PC-3 (cell line): ENCODE measurements at regions not wholly inside any gene's neighbourhood (a gene's known extent, or its start where the extent isn't known, plus 50 kb on each side); places are given as distances from the start of the nearest gene placed in this dataset.
A peak's percentile ranks its signal among the peaks of the same experiment; 100 is the strongest.
"Not testable (repeated sequence)": the region's sequence is repeated elsewhere in the genome, so short reads cannot be mapped to it uniquely, and the experiment has no call there.

Experiments used
- ATAC-seq: fragments of 200-7000 bp; cut with Tn5 transposase; 2 replicates; pipeline ENCODE4 v1.9.1; 2020; ENCODE audit warnings: mild to moderate bottlenecking, moderate library complexity
- BruUV-seq: library from RNA; stranded (reverse); fragments of 400-500 nt; replicated peaks from 2 replicates; lab custom pipeline; 2021; lab: Mats Ljungman, UMichigan
- CTCF ChIA-PET: fragments of 300-600 bp; sonication (Branson Sonifier 250); formaldehyde crosslinking; loops from one replicate; lab custom pipeline; 2022; ENCODE audit warnings: antibody characterized with exemption; lab: Charles Lee
- POLR2A ChIA-PET: fragments of 300-600 bp; sonication (Branson Sonifier 250); formaldehyde crosslinking; loops from one replicate; lab custom pipeline; 2022; ENCODE audit warnings: antibody characterized with exemption; ENCODE audit not compliant: unreplicated experiment; lab: Charles Lee
- DNase-seq: peaks from one replicate; pipeline ENCODE4 v3.0.0-alpha.2; 2015
- H2AFZ ChIP-seq: fragments of 300-600 bp; sonication (generic); 2 replicates; pipeline ENCODE4 v1.6.0; 2016; ENCODE audit warnings: antibody characterized with exemption, low read length
- H3F3A ChIP-seq: fragments of 300-600 bp; sonication (generic); one replicate; pipeline ENCODE4 v1.6.0; 2017; ENCODE audit warnings: antibody characterized with exemption, low read length, control low read depth, mild to moderate bottlenecking; ENCODE audit not compliant: unreplicated experiment
- H3K27ac ChIP-seq: fragments of 300-600 bp; sonication (generic); 2 replicates; pipeline ENCODE4 v1.5.1; 2016; ENCODE audit warnings: mild to moderate bottlenecking, low read length
- H3K27me3 ChIP-seq: fragments of 300-600 bp; sonication (generic); 2 replicates; pipeline ENCODE4 v1.6.1; 2016; ENCODE audit warnings: low read length, mixed read lengths
- H3K36me3 ChIP-seq: fragments of 300-600 bp; sonication (generic); 2 replicates; pipeline ENCODE4 v1.6.1; 2016; ENCODE audit warnings: low read depth, mixed run types, low read length, mixed read lengths
- H3K4me1 ChIP-seq: fragments of 300-600 bp; sonication (generic); 2 replicates; pipeline ENCODE4 v1.5.1; 2016; ENCODE audit warnings: low read length; ENCODE audit not compliant: insufficient read depth
- H3K4me2 ChIP-seq: fragments of 300-600 bp; sonication (generic); 2 replicates; pipeline ENCODE4 v1.6.0; 2016; ENCODE audit warnings: low read length
- H3K4me3 ChIP-seq: fragments of 300-600 bp; sonication (generic); 2 replicates; pipeline ENCODE4 v1.5.1; 2016; ENCODE audit warnings: mild to moderate bottlenecking, low read length, mixed read lengths
- H3K79me2 ChIP-seq: fragments of 300-600 bp; sonication (generic); 2 replicates; pipeline ENCODE4 v1.6.1; 2017; ENCODE audit warnings: low read length, mixed read lengths
- H3K9ac ChIP-seq: fragments of 300-600 bp; sonication (generic); 2 replicates; pipeline ENCODE4 v1.6.0; 2016; ENCODE audit warnings: mild to moderate bottlenecking, low read length
- H3K9me2 ChIP-seq: fragments of 300-600 bp; sonication (generic); replicated peaks from 2 replicates; pipeline ENCODE4 v1.6.1; 2016; ENCODE audit warnings: mixed run types, low read length, mixed read lengths
- H3K9me3 ChIP-seq: fragments of 300-600 bp; sonication (generic); 2 replicates; pipeline ENCODE4 v1.6.1; 2016; ENCODE audit warnings: low read length, mixed read lengths
- H4K20me1 ChIP-seq: fragments of 300-600 bp; sonication (generic); 2 replicates; pipeline ENCODE4 v1.6.1; 2016; ENCODE audit warnings: low read length, mixed read lengths
- EZH2 ChIP-seq: fragments of 300-600 bp; sonication (generic); IDR thresholded peaks from one replicate; pipeline ENCODE4 v1.6.1; 2017; ENCODE audit warnings: antibody characterized with exemption, mild to moderate bottlenecking, low read length; ENCODE audit not compliant: unreplicated experiment
- EZH2phosphoT487 ChIP-seq: fragments of 300-600 bp; sonication (generic); IDR thresholded peaks from 2 replicates; pipeline ENCODE4 v1.6.1; 2018; ENCODE audit warnings: mild to moderate bottlenecking, antibody characterized with exemption, low read length, borderline replicate concordance
- intact Hi-C: fragments of 100-400 bp; cut with micrococcal nuclease; formaldehyde crosslinking; loops from 2 replicates; pipeline ENCODE4 v1.9.0; 2023
- TF ChIP-seq, protein P1 (sequence below): fragments of 300-600 bp; sonication (generic); conservative IDR thresholded peaks from 2 replicates; pipeline ENCODE4 v1.5.1; 2017; ENCODE audit warnings: antibody characterized with exemption, low read depth, mild to moderate bottlenecking, low read length

DNA sequence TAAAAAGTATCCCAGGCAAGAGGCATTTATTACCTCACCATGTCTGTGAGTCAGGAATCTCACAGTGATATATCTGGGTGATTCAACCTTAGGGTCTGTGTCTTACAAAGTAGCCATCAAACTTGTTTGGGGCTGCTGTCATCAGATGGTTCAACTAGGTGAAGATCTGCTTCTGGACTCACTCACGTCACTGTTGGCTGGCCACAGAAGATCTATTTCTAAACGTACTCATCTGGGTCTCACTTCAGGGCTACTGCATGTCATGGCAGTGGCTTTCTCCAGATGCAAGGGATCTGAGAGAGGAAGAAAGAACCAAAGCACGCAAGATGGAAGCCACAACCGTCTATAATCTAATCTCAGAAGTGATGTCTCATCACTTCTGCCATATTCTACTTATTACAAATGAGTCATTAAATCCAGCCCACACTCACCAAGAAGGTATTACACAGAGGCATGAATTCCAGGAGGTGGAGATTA, 267.8 kb upstream of the ANKRD50 start:
- Histone ChIP-seq H3K9ac (no peak overlapping the region), H3K4me3 (no peak overlapping the region), H4K20me1 (no peaks in the 10 kb centered on the region), H3K4me1 (no peaks in the 10 kb centered on the region), H3F3A (no peaks in the 10 kb centered on the region), H2AFZ (no peak overlapping the region), H3K27ac (no peak overlapping the region), H3K36me3 (no peaks in the 10 kb centered on the region), H3K27me3 (no peaks in the 10 kb centered on the region), H3K79me2 (no peaks in the 10 kb centered on the region), H3K4me2 (no peak overlapping the region), H3K9me2 (no peaks in the 10 kb centered on the region; the same call in 1 of the 2 replicates), H3K9me3 (no peaks in the 10 kb centered on the region)
- ATAC-seq (no peak), DNase-seq (peak; percentile 23)
- TF ChIP-seq, protein P1, sequence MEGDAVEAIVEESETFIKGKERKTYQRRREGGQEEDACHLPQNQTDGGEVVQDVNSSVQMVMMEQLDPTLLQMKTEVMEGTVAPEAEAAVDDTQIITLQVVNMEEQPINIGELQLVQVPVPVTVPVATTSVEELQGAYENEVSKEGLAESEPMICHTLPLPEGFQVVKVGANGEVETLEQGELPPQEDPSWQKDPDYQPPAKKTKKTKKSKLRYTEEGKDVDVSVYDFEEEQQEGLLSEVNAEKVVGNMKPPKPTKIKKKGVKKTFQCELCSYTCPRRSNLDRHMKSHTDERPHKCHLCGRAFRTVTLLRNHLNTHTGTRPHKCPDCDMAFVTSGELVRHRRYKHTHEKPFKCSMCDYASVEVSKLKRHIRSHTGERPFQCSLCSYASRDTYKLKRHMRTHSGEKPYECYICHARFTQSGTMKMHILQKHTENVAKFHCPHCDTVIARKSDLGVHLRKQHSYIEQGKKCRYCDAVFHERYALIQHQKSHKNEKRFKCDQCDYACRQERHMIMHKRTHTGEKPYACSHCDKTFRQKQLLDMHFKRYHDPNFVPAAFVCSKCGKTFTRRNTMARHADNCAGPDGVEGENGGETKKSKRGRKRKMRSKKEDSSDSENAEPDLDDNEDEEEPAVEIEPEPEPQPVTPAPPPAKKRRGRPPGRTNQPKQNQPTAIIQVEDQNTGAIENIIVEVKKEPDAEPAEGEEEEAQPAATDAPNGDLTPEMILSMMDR: no peak
- TF ChIP-seq EZH2phosphoT487 (no peak), EZH2 (no peak)
- CTCF ChIA-PET: no interaction called here
- no TSS peak for BruUV-seq
- POLR2A ChIA-PET: no interaction called here
- intact Hi-C loops: no loop called here

DNA sequence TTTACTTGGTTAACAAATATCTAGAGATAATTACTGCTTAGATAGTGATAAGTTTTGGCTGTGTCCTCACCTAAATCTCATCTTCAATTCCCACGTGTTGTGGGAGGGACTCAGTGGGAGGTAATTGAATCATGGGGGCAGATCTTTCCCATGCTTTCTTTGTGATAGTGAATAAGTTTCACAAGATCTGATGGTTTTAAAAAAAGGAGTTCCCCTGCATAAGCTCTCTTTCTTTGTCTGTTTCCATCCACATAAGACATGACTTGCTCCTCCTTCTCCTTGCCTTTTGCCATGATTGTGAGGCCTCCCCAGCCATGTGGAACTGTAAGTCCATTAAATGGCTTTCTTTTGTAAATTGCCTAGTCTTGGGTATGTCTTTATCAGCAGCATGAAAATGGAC, 266.0 kb upstream of the ANKRD50 start:
- H3K27me3 ChIP-seq, H3K9ac ChIP-seq, POLR2A ChIA-PET, H3K9me2 ChIP-seq, DNase-seq, H3K9me3 ChIP-seq, H3K79me2 ChIP-seq, H3F3A ChIP-seq, H3K4me3 ChIP-seq, H3K4me2 ChIP-seq, BruUV-seq, H3K27ac ChIP-seq, H2AFZ ChIP-seq, H4K20me1 ChIP-seq, H3K4me1 ChIP-seq, ATAC-seq, CTCF ChIA-PET, H3K36me3 ChIP-seq, intact Hi-C loops: not testable (repeated sequence)

DNA sequence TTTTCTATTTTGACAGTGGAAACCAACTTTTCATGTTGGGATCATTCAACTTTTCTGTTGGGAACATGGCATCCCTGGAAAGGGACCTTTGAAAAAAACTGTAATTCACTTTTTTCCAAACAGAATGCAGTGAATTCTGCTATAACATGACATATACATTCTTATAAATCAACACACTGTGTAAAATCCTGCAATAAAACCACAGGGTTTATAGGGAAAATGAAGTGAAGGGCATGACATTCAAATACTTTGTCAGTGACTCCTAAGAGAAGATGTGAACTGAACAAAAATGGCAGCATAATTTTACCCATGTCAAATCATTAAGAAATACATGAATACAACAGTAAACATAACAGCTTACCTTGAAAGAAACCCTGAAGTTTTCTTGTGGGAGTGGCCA, 264.5 kb upstream of the ANKRD50 start:
- DNase-seq: peak; percentile 4
- intact Hi-C loops: no loop called here
- H4K20me1 ChIP-seq: no peaks in the 10 kb centered on the region
- ATAC-seq: no peak
- 0 out of 2 replicates have a peak overlapping the region, but pooled peaks have one; percentile 10 for H2AFZ ChIP-seq
- H3K9me3 ChIP-seq: no peaks in the 10 kb centered on the region
- ChIA-PET POLR2A (no interaction called here), CTCF (no interaction called here)
- no peaks in the 10 kb centered on the region for H3K79me2 ChIP-seq
- no peak overlapping the region for H3K4me3 ChIP-seq
- TF ChIP-seq EZH2phosphoT487 (no peak), EZH2 (no peak)
- TF ChIP-seq, protein P1: no peak
- peaks cover 14% of the 10 kb centered on the region for H3K4me1 ChIP-seq
- no peaks in the 10 kb centered on the region for H3F3A ChIP-seq
- no peaks in the 10 kb centered on the region; the same call in 1 of the 2 replicates for H3K9me2 ChIP-seq
- H3K27ac ChIP-seq: no peak overlapping the region
- H3K27me3 ChIP-seq: no peaks in the 10 kb centered on the region
- no peaks in the 10 kb centered on the region for H3K36me3 ChIP-seq
- no TSS peak for BruUV-seq
- H3K9ac ChIP-seq: no peak overlapping the region
- no peak overlapping the region for H3K4me2 ChIP-seq
